ENCODE measurements at regions not wholly inside any gene's neighbourhood (a gene's known extent, or its start where the extent isn't known, plus 50 kb on each side); places are given as distances from the start of the nearest gene placed in this dataset.
"Not testable (repeated sequence)": the region's sequence is repeated elsewhere in the genome, so short reads cannot be mapped to it uniquely, and the experiment has no call there.

DNA sequence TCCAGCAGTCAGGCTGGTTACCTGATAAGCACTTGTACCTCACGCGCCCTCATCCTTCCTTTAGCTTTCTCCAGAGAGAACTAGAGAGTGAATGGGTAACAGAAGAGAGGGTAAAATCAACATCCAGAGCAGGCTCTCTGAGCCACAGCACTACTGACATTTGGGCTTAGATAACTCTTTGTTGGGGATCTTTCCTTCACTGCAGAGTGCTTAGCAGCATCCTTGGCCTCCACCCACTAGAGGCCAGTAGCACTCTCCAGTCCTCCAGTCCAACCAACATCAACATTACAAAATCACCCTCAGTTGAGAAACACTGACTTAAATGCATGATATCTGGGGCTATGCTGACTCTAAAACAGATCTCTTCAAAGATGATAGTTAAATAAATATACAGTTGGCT is 220.7 kb downstream of the TACR3 start:
- no peak for DNase-seq

DNA sequence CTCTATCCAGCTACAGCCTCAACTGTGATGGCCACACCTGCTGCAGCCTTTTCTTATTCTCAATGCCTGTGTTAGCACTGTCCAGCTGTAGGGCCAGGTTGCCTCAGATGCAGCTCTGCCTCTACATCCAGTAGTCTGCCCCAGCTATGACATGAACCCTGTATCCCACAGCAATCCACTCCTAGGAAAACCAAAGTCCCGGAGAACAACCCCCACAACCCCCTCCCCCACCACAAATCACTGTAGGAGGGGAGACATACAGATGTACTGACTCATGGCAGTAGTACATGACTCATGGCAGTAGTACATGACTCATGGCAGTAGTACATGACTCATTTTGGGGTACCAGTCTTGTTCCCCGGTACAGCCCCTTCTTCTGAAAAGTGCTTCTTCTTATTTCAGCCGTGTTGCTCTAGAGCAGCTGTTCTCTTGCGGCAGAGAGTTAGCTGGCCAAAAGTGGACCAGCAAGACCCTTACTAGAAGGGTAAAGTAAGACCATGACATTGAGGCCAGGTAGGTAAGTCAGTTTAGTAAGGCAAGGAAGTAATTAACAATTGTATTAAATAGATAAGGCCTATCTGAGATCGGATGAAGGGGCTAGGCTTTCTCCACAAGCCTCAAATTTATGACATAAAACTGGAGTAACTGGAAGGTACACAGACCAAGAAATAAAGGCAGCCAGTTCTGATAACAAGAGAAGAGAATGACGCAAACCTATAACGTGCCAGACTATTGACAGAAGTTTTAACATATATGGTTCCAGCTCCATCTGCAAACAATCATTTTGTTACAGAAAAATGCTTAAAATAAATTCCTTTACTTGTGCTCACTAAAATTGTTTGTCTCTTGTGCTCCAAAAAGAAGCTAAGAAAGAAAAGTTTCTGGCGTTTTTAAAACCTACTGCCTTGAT is 221.4 kb downstream of the TACR3 start:
- DNase-seq = no peak

DNA sequence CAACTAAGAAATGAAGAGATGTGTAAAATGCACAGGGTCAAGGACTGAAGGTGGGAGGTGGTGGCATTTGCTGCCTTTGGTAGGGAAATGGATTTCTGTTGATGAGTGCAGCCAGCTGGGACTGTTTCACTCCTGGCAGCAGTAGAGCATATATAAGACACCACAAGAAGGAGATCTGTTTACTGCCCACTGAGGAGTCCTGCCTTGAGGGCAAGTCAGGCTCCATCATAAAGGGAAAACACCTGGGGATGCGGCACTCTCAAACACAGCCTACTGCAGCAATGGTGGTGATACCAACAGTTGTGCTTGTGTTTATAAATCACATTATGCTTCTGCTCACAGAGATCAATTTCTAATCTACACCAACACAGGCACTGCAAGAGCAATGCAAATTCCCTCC is 222.1 kb downstream of the TACR3 start:
- no peak for DNase-seq

DNA sequence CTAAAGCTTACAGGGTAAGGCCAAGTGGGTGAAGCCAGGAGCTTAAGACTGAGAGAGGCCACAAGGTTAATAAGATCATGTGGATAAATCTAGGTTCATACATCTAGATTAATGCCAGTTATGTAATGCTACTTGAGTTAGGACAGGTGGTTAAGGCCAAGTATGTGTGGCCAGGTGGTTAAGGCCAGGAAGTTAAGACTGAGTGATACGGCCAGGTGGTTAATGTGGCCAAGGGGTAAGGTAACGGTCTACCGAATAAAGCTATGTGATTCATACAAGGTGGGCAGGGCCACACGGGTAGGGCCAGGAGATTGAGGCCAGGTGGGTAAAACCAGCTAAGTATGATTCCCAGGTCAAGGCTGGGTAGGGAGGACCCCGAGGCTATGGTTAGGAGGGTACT is 223.0 kb downstream of the TACR3 start:
- no peak for DNase-seq

DNA sequence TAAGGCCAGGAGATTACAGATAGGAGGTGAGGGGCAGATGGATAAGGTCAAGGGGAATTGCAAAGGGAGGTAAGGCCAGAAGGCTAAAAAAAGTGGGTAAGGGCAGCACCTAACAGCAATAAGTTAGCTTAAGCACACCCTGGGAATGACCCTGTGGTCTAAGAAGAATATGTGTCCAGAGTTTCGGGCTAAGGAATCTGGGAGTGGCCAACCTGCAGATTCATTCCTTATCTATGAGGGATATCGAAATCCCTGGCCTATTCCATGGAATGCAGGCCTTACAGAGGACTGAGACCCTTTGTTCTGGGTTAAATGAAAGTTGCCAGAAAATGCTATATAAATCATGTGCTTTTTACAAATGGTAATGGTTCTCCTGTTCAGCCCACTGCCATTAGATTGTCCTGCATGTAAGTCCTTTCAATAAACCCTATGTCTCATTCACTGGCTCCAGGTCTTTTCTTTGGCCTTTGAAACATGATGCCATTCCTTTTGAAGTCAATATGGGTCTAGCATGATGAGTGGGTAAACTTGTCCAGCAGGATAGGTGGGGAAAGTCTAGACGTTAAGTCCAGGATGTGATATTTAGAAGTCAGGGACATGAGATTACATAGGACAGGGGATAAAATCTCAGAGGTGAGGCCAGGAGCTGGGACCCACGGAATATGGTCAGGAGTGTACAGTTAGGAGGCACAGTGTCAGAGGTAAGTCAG is 226.2 kb downstream of the TACR3 start:
- DNase-seq = no peak

DNA sequence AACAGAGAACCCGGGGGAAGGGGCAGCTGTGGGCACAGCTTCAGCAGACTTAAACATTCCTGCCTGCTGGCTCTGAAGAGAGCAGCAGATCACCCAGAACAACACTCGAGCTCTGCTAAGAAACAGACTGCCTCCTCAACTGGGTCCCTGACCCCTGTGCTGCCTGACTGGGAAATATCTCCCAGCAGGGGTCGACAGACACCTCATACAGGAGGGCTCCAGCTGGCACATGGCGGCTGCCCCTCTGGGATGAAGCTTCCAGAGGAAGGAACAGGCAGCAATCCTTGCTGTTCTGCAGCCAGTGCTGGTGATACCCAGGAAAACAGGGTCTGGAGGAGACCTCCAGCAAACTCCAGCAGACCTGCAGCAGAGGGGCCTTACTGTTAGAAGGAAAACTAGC is 234.5 kb downstream of the TACR3 start:
- DNase-seq = not testable (repeated sequence)

DNA sequence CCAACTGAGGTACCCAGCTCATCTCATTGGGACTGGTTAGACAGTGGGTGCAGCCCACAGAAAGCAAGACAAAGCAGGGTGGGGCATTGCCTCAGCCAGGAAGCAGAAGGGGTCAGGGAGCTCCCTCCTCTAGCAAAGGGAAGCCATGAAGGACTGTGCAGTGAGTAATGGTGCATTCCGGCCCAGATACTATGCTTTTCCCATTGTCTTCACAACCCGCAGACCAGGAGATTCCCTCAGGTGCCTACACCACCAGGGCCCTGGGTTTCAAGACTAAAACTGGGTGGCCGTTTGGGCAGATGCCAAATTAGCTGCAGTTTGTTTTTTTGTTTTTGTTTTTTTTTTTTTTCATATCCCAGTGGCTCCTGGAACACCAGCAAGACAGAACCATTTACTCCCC is 235.3 kb downstream of the TACR3 start:
- no peak for DNase-seq

DNA sequence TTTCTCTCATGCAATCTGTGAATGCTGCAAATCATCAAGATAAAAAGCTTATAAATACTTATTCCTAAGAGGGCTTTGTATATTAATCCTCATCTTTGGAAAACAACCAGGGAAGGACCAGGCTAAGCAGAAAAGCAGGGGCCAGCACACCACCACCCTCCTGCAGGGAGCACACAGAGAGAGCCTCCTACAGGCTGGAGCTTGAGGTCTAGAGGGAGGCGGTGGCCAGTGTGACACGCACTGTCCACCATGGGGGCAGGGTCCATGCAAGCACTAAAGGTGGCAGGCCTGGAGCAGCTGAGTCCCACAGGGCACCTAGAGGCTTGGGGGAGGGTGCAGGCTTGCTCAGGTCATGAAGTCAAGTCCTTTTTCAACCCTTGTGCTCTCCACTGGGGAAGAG is 236.9 kb downstream of the TACR3 start:
- DNase-seq = no peak

DNA sequence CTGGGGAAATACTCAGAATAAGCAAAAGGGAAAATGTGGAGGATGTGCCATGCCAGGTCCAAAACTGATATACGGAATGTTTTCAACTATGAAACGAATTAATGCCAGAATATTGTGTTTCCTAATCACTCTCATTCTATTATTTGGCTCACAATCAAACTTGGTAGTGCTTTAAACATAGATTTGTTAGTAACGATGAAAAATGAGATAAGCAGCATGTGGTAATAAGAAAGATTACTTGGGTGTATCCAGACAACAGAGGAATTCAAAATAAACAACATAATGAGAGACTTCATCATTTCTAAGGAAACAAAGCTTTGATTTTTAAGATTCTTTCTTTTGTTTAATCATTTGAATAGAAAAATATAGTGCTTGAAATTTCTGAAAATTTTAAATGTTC is 237.3 kb downstream of the TACR3 start:
- DNase-seq = no peak

DNA sequence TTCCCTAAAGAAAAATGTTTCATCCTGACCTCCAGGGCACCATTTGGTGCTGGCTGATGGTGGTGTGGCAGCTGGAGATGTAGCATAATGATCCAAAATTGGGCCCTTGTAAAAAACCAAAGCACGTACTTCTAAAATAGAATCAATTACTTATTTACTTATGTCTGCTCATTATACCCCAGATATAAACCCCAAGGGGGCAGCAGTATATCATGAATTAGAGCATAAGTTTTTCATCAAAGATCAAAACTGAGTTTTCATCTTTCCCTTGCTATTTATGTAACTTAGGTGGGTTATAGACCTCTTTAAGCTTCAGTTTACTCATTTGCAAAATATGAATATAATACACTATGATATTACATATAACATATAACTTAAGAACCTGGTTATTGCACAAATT is 241.1 kb downstream of the TACR3 start:
- peak; percentile 12 for DNase-seq

DNA sequence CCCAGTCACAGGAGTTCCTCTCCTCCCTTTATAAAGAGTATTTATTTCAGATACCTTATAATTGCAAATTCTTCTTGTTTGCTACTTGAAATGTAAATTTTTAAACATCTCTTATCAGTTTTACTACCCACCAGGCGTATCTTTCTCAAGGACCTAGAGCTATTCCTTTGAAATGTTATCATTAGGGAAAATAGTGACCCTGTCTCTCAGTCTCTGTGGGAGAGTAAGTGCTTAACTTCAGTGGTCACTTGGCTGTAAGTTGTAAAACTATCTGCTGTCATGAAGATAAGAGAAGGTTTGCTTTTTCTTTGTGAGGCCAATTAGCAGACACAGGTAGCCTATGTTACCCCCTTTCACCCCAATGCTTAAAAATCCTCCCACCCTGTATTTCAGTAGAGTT is 241.6 kb downstream of the TACR3 start:
- no peak for DNase-seq

DNA sequence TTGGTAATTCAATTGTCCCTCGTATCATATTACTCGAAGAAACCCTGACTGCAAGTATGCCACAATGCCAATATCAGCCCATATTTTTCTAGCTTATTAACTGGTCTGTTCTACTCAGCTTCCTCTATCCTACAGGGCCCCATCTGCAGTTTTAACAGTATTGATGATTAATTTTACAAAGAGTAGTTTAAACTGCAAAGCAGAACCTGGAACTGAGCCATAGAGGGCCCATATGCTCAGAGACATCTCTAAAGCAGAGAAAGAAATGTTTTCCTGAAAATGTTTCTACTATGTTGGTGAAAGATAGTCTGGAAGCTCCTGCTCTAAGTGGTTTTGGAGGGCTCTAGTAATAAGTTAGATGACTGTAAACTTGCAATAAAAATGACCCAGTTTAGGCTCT is 259.4 kb upstream of the CENPE start:
- DNase-seq = no peak

DNA sequence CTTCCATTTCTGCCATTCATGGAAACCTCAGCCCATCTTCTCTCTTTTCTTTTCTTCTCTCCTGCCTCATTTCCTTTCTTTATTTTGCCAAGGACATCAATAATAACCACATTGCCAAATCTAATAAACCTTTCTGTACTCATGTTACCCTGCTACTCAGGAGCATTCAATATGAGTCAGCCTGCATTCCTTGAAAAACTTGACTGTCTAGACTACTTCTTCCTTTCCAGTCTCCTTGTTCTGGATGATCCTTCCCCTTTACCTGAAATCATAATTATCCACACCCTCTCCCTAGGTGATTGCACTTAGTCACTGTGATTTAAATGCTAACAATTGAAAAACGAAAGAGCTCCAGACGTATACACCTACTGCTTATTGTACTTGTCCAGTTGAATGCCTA is 253.2 kb upstream of the CENPE start:
- DNase-seq = no peak

DNA sequence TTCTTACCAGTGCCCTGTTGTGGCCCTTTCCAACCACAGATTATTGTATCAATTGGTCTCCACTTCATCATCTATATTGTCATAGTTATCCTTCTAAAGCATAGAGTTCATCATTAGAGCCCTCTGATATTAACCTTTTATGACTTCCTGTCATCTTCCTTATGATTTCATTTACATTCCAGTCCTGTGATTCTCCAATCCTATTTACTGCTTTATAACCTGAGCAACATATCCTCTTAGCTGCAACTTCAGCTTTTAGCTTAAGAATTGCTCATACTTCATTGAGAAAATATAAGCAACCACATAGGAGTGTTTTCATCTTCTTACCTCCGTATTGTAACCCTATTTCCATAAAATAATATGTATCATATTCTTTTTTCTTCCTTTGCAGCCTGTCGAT is 252.6 kb upstream of the CENPE start:
- no peak for DNase-seq

DNA sequence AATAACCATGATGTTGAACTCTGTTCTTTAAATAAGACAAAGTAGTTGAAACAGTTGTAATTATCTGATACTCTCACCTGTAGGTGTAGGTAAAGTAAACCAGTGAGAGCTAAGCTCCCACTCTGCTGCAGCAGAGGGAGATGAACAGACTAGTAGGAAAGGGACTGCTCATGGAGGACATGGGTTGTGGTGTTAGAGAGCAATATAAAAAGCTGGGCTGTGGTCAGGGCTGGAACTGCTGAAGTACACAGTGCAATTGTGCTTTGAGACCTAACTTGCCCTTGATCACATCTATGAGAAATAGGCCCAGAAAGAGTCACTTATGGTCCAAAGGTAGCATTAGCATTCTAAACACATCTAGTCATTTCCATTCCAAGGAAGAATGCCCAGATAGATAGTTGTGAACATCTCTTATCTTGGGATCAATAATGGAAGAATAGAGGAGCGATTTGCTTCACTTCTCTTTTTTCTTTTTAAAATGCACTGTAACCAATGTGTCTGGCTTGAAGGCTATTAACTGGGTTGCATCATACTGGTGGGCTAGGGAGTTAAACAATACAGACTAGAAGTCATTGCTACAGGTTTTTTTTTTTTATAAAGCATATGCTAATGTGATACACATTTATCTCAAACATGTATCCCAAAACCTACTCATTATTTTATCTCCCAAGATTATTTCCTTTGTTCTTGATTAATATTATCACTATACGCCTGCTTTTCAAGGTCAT is 251.3 kb upstream of the CENPE start:
- DNase-seq = no peak

DNA sequence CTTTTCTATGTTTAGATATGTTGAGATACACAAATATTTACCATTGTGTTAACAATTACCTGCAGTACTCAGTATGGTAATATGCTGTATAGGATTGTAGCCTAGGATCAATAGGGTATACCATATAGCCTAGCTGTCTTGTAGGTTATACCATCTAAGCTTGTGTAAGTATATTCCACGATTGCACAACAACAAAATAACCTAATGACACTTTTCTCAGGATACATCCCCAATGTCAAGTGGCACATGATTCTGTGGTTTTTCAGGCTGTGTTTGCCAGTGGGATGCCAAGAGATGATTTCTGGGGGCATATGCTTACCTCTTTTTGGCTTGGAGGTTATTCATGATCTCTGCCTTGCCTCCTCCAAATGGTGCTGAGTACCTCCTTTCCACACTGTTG is 247.2 kb upstream of the CENPE start:
- DNase-seq = no peak

DNA sequence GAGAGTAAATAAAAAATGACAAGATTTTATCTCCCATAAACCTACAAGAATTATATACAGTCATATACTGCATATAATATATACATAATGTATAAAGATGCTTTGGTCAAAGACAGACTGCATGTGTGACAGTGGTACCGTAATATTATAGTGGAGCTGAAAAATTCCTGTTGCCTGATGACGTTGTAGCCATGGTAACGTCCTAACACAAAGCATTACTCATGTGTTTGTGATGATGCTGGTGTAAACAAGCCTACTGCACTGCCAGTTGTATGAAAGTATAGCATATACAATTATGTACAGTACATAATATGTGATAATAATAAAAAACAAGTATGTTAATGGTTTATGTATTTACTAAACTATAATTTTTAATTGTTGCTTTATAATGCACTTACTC is 245.2 kb upstream of the CENPE start:
- DNase-seq = no peak

DNA sequence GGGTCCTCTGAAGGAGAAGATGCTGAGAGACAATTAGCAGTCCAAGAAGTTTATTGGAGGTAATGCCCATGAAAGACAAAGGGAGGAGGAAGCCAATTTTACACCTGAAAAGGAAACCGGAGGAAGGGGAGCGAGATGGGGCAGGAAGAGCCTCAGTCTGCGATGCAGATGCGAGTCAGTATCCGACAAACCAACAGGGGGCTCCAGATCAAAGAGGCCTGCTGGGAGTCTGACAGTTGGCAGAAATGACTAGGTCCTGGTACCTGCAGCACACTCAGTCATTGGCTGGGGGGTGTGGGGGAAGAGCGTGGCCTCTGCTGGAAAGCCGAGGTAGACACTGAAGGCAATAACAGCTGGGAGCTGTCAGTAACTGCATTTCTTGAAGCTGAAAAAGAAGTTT is 231.1 kb upstream of the CENPE start:
- DNase-seq = peak; percentile 10

DNA sequence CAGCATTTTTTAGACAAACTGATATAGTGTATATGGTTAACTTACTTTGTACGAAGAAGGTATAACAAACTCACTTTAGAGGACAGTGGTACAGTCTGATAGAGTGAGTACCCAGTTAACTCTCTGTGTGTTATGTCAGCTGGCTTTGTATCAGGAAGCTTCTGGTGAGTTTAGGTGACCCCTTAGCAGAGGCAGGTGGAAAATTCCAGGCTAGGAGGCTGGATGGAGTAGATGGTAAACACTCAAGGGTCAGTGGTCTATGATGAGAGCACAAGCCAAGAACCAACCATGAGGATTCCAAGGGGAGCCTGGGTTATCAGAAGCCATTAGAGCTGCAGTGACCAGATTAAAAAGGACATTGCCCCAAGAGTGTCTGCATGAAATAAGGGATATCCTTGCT is 227.3 kb upstream of the CENPE start:
- DNase-seq = no peak

DNA sequence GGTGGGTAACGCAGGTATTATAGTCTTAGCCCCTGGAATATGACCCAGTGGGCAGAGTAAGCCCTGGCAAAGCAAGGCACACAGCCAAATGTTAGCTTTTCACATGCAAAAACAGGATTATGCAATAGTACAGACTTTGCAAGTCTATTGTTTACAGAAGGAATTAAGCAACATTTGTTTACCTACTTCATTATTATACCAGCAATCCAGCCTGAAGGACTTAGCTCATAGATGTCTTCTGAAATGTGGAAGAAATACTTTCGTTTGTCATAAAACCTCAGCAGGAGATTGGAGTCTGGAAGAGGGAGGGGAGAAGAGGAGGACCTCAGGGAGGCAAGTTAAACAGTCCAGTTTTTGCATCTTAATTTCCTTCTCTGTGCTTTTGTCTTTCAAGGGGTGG is 226.7 kb upstream of the CENPE start:
- DNase-seq = no peak

DNA sequence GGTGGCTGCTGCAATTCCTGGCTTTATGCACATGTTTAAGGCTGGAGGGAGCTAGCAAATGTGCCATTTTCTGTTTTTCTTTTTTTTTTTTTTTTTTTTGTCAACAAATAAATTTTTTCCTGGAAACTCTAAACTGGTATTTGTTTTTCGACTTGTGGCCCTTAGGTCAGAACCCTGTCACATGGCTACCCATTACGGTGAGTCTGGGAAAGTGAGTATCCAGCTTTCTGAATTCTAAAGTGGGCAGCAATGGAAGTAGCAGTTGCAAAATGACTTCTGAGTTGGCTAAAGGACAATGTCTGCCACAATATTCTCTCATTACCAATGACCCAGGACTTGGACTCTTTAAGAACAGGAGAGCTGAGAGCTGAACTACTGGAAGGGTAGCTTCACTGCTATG is 225.1 kb upstream of the CENPE start:
- DNase-seq = no peak

DNA sequence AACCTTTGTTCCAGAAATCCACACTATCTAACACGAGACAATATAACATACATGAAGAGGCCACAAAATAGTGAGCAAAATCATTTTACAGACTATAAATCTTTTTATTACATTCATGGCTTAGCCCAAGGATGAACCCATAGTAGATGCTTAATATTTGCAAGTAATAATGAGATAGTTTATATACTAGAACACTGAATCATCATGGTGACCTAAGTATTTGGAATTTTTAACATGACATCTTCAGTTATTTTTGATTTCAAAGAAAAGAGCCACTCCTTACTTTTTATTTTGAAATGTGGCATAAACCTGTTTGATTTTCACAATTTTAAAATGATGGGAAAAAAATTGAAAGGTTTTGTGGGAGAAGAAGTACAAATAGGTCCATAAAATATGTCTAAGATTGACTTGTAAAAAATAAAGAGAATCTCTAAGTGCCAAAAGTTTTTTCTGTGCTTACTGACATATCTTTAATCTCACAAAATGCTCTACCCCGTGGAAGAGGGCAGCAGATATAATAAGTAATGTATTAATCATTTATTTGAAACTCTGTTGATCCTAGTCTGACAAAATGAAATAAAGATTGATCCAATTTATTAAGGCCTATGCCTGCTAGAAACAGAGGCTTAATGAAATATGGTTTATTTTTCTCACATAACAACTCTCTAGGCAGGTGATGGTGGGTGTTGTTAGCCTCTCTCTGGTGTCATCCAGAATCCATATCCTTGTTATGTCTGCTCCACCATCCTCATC is 224.5 kb upstream of the CENPE start:
- DNase-seq = no peak

DNA sequence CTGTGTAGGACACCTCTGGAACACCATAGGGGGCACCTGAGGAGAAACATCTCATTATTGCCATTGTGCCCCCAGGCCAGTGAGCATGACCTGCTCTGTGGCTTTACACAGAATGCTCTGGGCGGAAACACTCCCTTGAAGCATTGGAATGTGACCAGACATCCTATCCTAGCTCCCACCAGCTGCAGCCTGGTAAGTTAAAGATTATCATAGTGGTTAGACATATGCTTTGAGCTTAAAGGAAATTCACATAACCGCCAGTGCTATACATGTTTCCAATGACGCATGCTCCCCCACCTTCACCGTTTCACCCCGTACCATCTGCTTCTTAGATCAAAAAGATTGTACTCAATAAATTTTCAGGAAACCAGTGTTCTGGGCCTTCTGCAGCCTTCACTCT is 217.7 kb upstream of the CENPE start:
- no peak for DNase-seq

All from hematopoietic multipotent progenitor cell treated with erythropoietin and hydrocortisone succinate and interleukin-3 and kit ligand, for 4 days (in vitro differentiated cells).